GM18861 (cell line): ENCODE measurements at regions not wholly inside any gene's neighbourhood (a gene's known extent, or its start where the extent isn't known, plus 50 kb on each side); places are given as distances from the start of the nearest gene placed in this dataset.
"Not testable (repeated sequence)": the region's sequence is repeated elsewhere in the genome, so short reads cannot be mapped to it uniquely, and the experiment has no call there.

Source experiments
- ATAC-seq: cut with Tn5 transposase; IDR thresholded peaks from one replicate; pipeline ENCODE4 v1.9.1; 2021; ENCODE audit not compliant: unreplicated experiment

DNA sequence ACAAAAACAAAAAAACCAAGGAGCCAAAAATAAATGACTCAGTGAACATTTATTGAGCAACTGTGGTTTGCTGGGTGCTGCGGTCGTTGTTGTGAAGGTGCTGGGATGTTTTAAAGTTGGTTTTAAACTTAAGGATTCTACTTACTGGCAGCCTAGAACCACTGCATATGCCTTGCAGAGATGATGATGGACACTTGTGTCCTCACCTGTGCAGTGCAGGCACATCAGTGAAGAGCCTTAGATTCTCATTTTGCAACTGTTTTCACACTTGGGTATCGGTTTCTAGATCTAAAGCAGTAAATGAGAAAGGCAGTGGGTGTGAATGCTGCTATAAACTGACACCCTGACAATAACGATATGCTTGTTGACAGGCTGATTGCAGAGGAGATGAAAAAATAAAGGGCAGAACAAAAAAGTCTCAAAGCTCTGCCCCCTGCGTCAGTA is 68.8 kb downstream of the UTRN start:
- ATAC-seq: peak; percentile 36

DNA sequence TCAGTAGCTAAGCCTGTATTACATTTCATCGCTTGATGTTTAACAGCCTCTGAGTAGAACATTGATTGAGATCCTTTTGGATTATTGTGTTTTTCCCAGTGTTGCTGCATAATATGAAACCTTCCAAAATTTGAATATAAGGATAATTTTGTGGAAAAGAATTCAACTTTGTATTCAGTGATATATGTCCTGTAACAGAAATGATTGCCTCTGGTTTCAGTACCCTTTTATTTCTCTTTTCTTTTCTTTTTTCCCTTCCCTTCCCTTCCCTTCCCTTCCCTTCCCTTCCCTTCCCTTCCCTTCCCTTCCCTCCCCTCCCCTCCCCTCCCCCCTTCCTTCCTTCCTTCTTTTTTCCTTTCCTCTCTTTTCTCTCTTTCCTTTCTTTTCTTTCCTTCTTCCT is 74.6 kb downstream of the UTRN start:
- ATAC-seq: no peak

DNA sequence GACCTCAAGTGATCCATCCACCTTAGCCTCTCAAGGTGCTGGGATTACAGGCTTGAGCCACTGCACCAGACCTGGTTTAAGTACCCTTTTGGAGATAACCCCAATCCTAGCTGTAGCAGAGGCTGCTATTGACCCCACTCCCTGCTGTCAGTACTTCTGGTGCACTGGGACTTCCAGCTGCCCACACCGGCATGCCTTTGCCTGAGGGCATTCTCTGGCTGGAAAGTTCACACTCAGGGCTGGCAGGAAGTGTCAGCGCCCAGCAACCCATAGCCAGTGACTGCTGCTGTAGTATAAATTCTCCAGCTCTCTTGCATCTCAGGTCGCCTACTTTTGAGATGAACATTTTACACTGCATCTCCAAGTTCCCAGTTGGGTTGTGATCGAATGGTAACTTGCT is 75.3 kb downstream of the UTRN start:
- ATAC-seq: no peak

DNA sequence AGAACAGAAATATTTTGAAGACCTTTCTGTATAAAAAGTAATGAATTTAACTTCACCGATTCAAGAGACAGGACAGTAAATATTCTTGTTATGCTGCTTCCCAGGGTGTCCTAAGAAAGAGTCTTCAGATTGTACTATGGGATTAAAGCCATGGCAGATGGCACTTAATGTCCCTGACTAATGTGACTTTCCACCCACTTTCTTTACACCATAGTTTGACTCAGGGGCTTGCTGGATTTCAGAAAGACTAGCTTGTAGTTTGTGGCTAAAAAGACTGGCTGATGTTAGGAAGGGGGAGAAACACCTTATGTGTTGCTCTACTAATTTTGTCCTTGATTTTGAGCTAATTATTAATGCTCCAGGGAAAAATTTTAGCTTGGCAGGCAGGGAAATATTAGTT is 75.9 kb downstream of the UTRN start:
- no peak for ATAC-seq

DNA sequence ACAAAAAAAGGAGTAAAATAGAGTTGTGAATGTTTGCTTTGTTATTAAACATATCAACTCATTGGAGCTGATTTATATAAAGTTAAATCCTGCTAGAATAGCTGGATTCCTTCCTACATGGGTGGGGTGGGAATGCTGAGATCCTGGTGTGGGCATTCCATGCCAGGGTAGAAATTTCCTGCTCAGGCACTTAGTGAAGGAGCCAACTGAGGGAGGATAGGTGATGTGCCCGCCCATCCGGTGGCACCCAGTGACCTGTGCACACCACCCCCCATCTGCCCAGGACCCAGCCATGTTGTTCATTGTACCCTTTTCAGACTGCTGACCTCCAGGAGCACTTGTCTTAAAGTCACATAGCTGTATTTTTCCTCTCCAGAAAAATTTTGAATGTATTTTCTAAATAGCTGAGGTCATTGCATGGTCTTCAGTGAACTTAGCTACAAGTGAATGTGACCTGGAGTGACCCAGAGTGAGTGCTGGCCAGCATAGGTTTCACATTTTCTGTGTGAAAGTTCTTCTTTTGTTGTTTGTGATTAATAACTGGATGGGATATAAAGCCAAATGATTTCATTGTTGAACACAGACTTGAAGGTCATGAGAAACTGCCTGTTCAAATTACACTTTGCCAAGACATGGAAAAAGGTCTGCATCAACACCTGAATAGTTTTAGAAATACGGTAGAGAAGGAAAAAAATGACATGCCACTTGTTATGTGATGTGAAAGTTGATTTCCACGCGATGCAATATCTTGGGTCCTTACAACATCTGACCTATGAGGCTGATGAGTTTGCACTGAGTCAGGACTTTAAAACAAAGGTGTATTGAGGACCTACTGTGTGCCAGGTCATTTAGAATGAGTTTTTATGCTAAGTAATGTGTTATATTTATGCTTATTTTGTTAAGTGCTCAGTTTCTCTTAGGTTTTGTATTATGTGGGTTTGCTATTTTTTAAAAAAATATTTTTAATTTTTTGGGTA is 77.2 kb downstream of the UTRN start:
- no peak for ATAC-seq

DNA sequence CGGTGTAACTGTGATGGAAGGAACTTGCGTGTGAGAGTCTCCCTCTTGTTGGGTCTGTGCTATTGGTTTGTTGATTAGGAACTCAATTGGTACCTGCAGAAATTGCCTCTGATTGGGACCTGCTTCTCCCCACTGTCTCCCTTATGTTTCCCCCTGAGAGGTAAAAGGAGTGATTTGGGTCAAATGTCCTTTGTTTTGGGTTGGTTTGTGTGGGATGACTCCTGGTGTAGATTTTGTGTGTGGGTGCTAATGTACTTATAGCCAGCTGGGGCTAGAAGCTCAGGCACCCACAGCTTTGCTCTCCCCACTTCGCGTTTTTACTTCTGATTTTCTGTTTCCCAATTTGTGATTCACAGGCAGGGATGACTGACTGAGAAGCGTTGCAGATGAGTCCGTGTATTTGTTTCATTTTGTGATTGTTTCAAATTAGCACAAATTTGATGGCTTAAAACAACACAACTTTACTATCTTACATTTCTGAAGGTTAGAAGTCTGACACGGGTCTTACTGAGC is 79.1 kb downstream of the UTRN start:
- ATAC-seq: no peak

DNA sequence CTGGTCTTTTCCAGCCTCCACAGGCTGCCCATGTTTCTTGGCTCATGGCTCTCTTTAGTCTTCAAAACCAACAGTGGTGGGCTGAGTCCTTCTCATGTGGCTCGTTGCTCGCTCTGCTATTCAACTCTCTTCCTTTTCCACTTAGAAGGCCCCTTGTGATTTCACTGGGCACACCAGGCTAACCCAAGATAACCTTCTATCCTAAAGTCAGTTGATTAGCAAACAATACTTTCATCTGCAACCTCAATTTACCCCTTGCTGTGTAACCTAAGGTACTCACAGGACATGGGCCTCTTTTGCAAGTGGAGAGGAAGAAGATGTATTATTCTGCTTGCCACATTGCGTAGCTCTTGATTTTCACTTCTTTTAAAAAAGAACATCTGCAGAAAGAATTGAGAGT is 79.6 kb downstream of the UTRN start:
- ATAC-seq: no peak

DNA sequence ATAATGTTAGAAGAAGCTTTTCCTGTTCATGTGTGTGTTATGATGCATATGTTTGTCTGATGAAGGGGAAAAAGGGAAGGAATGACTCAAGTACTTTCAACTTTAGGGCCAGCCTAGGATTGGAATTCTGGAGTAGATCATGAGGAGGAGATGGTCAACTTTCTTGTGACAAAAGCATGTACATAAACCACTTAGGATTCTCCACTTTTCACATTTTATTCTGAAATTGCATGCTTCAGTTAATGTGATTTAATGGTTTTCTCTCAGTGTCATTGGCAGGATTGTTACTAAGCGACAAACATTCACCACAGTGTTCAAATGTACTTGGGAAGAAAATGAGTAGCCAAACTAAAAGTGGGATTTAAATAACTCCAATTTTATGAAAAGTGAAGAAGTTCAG is 80.1 kb downstream of the UTRN start:
- no peak for ATAC-seq

DNA sequence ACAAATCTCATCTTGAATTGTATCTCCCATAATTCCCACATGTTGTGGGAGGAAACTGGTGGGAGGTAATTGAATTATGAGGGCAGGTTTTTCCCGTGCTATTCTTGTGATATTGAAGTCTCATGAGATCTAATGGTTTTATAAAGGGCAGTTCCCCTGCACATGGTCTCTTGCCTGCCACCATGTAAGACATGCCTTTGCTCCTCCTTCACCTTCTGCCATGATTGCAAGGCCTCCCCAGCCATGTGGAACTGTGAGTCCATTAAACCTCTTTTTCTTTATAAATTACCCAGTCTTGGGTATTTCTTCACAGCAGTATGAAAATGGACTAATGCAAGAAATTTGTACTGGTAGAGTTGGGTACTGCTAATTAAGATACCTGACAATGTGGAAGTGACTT is 84.6 kb downstream of the UTRN start:
- not testable (repeated sequence) for ATAC-seq

DNA sequence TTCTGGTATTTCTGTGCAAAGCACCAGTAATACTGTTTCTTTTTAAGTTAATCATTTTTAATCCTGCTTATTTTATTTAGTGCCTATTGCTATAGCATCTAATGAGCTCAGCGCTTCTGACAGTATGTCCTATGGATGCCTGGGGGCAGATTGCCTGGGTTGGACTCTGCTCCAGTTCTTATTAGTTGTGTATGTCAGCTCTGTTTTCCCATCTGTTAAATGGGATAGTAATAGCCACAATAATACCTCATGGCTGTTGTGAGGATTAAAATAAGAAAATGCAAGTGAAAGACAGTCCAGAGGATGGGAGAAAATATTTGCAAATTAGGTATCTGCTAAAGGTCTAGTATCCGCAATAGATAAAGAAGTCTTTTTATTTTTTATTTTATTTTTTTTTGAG is 87.0 kb downstream of the UTRN start:
- ATAC-seq: no peak

DNA sequence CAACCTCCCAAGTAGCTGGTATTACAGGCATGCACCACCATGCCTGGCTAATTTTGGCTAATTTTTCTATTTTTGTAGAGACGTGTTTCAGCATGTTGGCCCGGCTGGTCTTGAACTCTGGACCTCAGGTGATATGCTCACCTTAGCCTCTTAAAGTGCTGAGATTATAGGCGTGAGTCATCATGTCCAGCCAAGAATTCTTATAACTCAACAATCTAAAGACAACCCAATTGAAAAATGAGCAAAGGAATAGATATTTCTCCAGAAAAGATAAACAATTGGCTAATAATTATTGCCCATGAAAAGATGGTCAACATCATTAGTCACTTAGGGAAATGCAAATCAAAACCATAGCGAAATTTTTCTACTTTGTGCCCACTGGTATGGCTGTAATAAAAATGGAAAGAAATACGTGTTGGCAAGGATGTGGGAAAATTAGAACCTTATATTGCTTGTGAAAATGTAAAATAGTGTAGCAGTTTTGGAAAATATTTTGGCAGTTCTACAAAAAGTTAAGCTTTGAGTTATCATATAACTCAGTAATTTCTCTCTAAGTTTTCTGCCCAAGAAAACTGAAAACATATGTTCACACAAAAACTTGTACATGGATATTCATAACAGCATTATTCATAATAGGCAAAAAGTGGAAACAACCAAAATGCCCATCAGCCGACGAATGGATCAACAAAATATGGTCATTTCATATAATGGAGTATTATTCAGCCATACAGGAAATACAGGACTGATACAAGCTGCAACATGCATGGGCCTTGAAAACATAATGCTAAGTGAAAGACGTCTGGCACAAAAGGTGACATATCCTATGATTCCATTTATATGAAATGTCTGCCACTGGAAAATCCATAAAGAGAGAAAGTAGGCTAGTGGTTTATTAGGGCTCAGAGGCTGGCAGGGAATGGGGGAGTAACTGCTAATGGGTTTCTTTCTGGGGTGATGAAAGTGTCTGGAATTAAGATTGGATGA is 87.8 kb downstream of the UTRN start:
- ATAC-seq: no peak

DNA sequence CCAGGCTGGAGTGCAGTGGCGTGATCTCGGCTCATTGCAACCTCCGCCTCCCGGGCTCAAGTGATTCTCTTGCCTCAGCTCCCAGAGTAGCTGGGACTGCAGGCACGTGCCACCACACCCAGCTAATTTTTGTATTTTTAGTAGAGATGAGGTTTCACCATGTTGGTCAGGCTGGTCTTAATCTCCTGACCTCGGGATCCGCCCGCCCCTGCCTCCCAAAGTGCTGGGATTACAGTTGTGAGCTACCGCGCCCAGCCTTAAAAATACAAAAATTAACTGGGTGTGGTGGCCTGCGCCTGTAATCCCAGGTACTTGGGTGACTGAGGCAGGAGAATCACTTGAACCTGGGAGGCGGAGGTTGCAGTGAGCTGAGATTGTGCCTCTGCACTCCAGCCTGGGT is 89.4 kb downstream of the UTRN start:
- ATAC-seq: not testable (repeated sequence)

DNA sequence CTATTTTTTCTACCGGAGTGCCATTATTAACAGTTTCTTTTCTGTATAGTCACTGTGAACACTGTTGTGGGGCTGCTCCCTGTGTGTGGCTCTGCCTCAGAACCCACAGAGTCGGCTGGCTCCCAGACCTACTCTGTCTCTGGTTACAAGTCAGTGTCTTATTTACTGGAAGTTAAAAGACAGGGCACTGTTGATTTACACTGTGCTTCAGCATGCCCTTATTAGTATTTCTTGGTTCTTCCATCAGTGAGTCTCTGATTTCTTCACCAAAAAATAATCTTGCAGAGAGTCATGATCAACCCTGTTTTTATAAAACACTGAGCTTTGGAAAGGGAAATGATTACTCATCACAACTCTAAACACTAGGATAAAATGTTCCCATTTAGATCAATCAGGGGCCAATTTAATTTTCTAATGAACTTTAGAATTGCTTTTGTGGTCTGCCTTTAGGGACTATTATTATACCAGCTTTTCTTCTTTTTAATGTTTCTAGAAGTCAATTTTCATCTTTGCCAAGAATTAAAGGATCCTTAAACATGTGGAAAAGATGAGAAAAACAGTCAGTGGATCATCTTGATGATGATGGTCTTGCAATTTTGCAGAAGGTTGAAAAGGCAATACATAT is 92.6 kb downstream of the UTRN start:
- ATAC-seq: no peak

DNA sequence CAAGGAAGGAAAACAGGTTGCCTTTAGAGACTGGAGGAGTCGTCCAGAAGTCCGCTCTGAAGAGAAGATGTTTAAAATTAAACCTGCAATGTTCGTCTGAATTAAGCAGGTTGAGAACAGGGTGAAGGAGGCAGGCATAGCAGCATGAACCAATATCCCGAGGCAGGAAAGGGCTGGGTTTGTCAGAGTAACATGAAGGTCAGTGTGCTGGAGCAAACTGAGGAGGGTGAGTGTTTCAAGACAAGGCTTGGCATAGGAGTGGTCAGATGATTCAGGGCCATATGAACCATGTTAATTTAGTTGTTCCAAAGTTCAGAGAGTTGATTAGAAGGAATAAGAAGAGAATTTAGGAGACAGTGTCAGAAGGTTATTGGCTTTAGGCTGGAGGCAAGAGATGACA is 93.3 kb downstream of the UTRN start:
- no peak for ATAC-seq

DNA sequence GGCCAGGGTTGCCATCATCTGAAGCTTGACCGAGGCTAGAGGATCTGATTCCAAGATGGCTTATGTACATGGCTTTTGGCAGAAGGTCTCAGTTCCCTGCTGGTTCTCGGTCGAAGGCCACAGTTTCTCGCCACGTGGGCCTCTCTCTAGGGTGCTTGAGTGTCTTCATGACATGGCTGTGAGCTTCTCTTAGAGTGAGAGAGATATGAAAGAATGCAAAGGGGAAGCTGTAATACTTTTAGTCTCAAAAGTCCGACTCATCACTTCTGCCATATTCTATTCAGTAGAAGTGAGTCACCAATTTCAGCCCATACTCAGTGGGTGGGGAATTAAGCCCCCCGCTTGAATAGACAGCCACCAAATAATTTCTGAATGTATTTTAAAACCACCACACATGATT is 94.2 kb downstream of the UTRN start:
- no peak for ATAC-seq

DNA sequence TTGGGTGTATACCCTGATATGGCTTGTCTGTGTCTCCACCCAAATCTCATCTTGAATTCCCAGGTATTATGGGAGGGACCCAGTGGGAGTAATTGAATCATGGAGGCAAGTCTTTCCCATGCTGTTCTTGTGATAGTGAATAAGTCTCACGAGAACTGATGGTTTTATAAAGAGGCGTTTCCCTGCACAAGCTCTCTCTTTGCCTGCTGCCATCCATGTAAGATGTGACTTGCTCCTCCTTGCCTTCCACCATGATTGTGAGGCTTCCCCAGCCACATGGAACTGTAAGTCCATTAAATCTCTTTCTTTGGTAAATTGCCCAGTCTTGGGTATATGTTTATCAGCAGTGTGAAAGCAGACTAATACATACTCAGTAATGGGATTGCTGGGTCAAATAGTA is 96.4 kb downstream of the UTRN start:
- ATAC-seq: not testable (repeated sequence)

DNA sequence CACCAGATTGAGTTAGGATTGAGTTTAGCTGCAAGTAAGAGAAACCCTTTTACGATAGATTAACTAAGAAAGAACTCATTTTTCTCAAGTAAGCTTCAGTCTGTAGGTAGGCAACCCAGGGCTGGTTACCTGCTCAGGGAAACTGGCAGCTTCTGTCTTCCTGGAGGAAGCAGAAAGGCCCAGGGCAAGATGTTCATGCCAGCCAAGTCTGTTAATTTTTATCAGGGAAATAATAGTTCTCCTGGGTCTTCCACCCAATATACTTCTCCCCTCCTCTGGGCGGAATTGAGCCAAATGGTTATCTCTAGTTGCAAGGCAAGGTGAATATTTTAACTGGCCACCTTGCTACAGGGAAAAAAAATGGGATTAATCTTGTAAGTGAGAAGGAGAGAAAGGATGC is 98.2 kb downstream of the UTRN start:
- no peak for ATAC-seq

DNA sequence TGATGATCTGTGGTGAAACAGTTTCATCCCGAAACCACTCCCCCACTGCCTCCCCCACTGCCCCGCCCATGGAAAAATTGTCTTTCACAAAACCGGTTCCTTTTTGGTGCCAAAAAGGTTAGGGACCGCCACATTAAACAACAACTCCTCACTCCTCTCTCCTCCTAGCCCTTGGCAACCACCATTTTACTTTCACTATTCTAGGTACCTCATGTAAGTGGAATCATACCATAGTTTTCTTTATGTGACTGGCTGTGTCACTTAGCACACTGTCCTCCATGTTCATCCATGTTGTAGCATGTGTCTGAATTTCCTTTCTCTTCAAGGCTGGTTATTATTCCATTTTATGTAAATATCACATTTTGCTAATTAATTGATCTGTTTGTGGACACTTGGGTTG is 99.3 kb downstream of the UTRN start:
- no peak for ATAC-seq

DNA sequence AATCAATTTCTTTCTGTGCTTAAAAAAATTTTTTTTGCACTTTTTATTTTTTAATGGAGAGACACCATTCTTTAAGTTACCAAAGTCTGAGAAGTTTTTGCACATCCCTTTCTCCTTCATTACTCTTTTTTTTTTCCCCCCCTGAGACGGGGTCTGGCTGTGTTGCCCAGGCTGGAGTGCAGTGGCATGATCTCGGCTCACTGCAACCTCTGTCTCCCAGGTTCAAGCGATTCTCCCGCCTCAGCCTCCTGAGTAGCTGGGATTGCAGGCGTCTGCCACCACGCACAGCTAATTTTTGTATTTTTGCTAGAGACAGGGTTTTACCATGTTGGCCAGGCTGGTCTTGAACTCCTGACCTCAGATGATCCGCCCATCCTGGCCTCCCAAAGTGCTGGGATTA is 104.3 kb downstream of the UTRN start:
- not testable (repeated sequence) for ATAC-seq

DNA sequence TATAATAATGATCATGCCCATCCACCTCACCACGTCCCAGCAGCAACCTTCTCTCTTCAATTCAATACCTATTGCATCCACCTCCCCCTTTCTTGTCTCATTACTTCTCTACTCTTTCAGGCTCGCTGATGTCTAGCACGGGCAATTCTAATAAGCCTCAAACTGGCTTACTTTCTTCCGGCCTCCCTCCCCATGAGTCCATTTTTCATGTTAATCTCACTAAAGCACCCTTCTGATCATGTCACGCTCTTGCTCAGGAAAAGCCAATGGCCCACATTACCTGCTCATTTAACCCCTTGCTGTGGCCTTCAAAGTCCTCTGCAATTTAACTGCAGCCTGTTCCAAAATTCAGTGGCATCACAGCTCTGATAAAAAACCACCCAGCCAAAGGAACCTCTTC is 105.1 kb downstream of the UTRN start:
- no peak for ATAC-seq

DNA sequence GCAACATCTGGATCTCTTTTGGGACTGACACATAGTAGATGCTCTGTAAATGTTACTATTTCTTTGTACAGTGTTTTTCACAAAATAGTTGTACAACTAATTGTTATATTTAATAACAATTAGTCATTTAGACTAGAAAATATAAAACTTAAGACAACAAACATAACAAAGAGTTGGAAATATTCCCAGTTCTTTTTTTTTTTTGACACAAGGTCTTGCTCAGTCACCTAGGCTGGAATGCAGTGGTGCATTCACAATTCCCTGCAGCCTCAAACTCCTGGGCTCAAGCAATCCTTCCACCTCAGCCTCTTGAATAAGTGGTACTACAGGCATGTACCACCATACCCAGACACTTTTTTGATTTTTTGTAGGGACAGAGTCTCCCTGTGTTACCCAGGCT is 105.8 kb downstream of the UTRN start:
- no peak for ATAC-seq
